Peyer's patch (tissue), 4 donors: ENCODE measurements at regions not wholly inside any gene's neighbourhood (a gene's known extent, or its start where the extent isn't known, plus 50 kb on each side); places are given as distances from the start of the nearest gene placed in this dataset.
"Not testable (repeated sequence)": the region's sequence is repeated elsewhere in the genome, so short reads cannot be mapped to it uniquely, and the experiment has no call there.

ENCODE experiments used
- DNase-seq, 3 donors: peaks; one replicate each; pipeline ENCODE4 v3.0.0-alpha.2; 2017 to 2019
- H3K27ac ChIP-seq, 4 donors: fragments of 200-600 bp; sonication (generic); one replicate each; pipeline ENCODE4 v1.5.1; 2016 to 2019
- H3K27me3 ChIP-seq, 2 donors: fragments of 200-600 bp; sonication (generic); one replicate each; pipeline ENCODE4 v1.5.1; 2019
- H3K36me3 ChIP-seq, 3 donors: fragments of 200-600 bp; sonication (generic); one replicate each; pipeline ENCODE4 v1.5.1; 2016 to 2019
- H3K4me1 ChIP-seq, 4 donors: fragments of 200-600 bp; sonication (generic); one replicate each; pipeline ENCODE4 v1.5.1; 2016 to 2019
- H3K4me3 ChIP-seq, 4 donors: fragments of 200-600 bp; sonication (generic); 1 replicate in 3 of 4; 2 replicates in 1 of 4; pipeline ENCODE4 v1.5.1; 2016 to 2019; ENCODE audit warnings: mild to moderate bottlenecking in 1 of 4
- H3K9me3 ChIP-seq, 4 donors: fragments of 200-600 bp; sonication (generic); one replicate each; pipeline ENCODE4 v1.5.1; 2016 to 2019; ENCODE audit warnings: mild to moderate bottlenecking in 1 of 4
- CTCF ChIP-seq, 6 experiments: fragments of 450-650 bp in 4 of 6; fragments of 200-600 bp in 2 of 6; sonication (generic) in 1 of 6; IDR thresholded peaks; one replicate each; pipeline ENCODE4 v1.5.1; 2017 to 2019; ENCODE audit warnings: antibody characterized with exemption in 6 of 6, mild to moderate bottlenecking in 3 of 6, moderate library complexity in 1 of 6
- POLR2A ChIP-seq, 2 donors: fragments of 450-650 bp; IDR thresholded peaks; one replicate each; pipeline ENCODE4 v1.5.1; 2017; ENCODE audit warnings: antibody characterized with exemption in 2 of 2, mild to moderate bottlenecking in 2 of 2, moderate library complexity in 2 of 2

DNA sequence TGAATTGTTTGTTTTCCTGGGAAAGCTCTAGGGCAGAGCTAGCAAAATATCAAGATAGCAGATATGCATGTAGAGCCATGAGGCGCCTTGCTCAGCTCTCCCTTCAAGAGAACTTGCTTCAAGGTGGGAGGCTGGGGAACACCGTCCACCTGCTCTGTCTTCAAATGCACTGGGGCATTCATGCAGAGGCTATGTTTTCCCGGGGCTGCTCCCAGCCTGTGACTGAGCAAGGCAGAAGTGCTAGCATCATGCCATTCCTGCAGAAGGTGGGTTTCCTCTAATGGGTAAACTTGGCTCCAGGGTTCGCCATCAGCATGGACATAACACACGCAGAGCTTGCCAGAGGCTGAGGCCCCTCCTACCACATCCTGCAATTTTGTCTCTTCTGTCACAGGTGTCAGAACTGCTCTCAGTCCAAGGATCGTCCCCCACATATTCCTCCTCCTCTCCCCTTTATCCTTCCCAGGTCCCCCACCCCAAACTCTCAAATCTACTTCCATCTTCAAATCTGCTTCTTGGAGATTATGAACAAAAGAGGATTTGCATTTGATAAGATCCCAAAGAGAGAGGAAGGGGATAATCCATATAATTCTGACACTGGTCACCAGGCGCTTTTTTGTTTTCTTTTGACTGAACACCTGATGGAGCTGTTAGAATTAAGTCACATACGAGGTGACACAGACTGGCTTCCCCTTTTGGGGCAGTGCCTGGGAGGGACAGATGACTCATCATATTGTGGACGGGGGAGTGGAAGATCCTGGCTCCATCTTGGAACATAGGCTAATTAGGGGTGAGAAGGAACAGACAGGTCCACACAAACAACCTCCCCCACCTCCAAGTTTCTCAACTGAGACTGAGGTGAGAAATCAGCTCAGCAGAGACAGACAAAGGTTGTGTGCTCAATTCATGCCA, 85.0 kb upstream of the TAF11L2 start:
- no peaks in the 10 kb centered on the region for H3K27me3 ChIP-seq
- no peak for DNase-seq
- no peaks in the 10 kb centered on the region for H3K36me3 ChIP-seq
- no peaks in the 10 kb centered on the region for H3K4me1 ChIP-seq
- no peak overlapping the region for H3K4me3 ChIP-seq
- no peak for TF ChIP-seq CTCF (IDR thresholded peaks at IDR 0.05)
- TF ChIP-seq POLR2A (IDR thresholded peaks at IDR 0.05), result no peak
- H3K27ac ChIP-seq, result no peak overlapping the region
- H3K9me3 ChIP-seq, result no peaks in the 10 kb centered on the region

DNA sequence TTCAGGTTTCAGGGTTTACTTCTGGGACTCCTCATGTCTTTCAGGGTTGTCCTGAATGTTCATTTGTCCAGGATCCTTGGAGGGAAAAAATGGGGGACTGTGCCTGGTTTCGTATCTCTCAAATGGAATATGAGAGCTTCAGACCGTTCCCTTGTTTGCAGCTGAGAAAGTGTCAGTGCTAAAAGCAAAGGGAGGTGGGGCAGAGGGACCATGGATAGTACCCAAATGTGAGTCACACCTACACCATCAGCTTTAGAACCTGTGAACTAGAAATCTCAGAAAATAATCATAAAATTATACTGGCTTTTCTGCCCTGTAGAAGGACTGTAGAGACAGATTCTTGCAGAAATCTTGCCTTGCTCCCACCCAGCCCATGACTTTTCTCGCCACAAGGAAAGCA, 84.3 kb upstream of the TAF11L2 start:
- Histone ChIP-seq H3K27me3 (no peaks in the 10 kb centered on the region), H3K4me1 (no peaks in the 10 kb centered on the region), H3K9me3 (no peaks in the 10 kb centered on the region), H3K36me3 (no peaks in the 10 kb centered on the region), H3K27ac (no peak overlapping the region), H3K4me3 (no peak overlapping the region)
- no peak for DNase-seq
- TF ChIP-seq CTCF (IDR thresholded peaks at IDR 0.05), result no peak
- no peak for TF ChIP-seq POLR2A (IDR thresholded peaks at IDR 0.05)

DNA sequence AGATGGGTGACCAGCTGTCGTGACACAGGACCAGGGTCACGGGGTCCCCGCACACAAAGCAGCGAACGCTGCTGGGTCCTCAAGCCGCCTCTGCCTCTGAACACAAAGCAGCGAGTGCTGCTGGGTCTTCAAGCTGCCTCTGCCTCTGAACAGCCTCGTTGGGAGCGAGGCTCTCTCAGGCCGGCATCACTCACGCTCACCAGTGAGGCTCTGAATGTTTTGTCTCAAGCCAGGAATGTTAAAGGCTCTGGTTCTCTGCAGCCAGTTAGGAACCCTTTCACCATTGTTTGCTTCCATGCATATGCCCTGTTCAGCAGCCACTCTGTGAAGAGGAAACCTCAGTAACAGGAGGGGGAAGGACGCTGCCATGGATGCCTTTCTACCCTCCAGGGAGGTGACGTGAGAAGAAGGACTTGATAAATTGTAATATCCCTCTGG, 82.7 kb upstream of the TAF11L2 start:
- TF ChIP-seq CTCF (IDR thresholded peaks at IDR 0.05) (no peak), POLR2A (IDR thresholded peaks at IDR 0.05) (no peak)

GRCh38 chr5:17416374-17416773, 81.7 kb upstream of the TAF11L2 start:
- H3K4me1 ChIP-seq, H3K27ac ChIP-seq, DNase-seq, H3K36me3 ChIP-seq, H3K9me3 ChIP-seq, H3K27me3 ChIP-seq, H3K4me3 ChIP-seq: not testable (repeated sequence)

More for the DNA sequence above, 82.7 kb upstream of the TAF11L2 start:
- H3K27ac ChIP-seq, result no peak overlapping the region
- H3K4me3 ChIP-seq, result no peak overlapping the region
- no peaks in the 10 kb centered on the region for H3K4me1 ChIP-seq
- no peaks in the 10 kb centered on the region for H3K27me3 ChIP-seq
- H3K36me3 ChIP-seq, result no peaks in the 10 kb centered on the region
- no peaks in the 10 kb centered on the region for H3K9me3 ChIP-seq
- DNase-seq, result no peak

GRCh38 chr5:17424674-17425073, 73.4 kb upstream of the TAF11L2 start:
- no peak for DNase-seq
- no peak for TF ChIP-seq POLR2A (IDR thresholded peaks at IDR 0.05)
- TF ChIP-seq CTCF (IDR thresholded peaks at IDR 0.05), result no peak
- Histone ChIP-seq H3K27ac (no peak overlapping the region), H3K4me3 (no peak overlapping the region), H3K27me3 (no peaks in the 10 kb centered on the region), H3K36me3 (no peaks in the 10 kb centered on the region), H3K9me3 (no peaks in the 10 kb centered on the region), H3K4me1 (no peaks in the 10 kb centered on the region)

GRCh38 chr5:17425385-17426070, 72.5 kb upstream of the TAF11L2 start:
- Histone ChIP-seq H3K36me3 (no peaks in the 10 kb centered on the region), H3K9me3 (no peaks in the 10 kb centered on the region), H3K27ac (no peak overlapping the region), H3K27me3 (no peaks in the 10 kb centered on the region), H3K4me3 (no peak overlapping the region), H3K4me1 (no peaks in the 10 kb centered on the region)
- DNase-seq, result no peak
- TF ChIP-seq CTCF (IDR thresholded peaks at IDR 0.05) (no peak), POLR2A (IDR thresholded peaks at IDR 0.05) (no peak)
